Thoracic aorta (tissue), 2 donors: ENCODE measurements at regions not wholly inside any gene's neighbourhood (a gene's known extent, or its start where the extent isn't known, plus 50 kb on each side); places are given as distances from the start of the nearest gene placed in this dataset.
"Not testable (repeated sequence)": the region's sequence is repeated elsewhere in the genome, so short reads cannot be mapped to it uniquely, and the experiment has no call there.

Experiments
- ATAC-seq: fragments of 150-250 bp; one replicate; pipeline ENCODE4 v1.8.0; 2017; ENCODE audit warnings: low read depth; ENCODE audit not compliant: insufficient number of reproducible peaks, low FRiP score
- DNase-seq: peaks from one replicate; pipeline ENCODE4 v3.0.0-alpha.2; 2020; ENCODE audit warnings: low spot score
- H3K27ac ChIP-seq, 2 donors: fragments of 200-600 bp; sonication (generic); 1 replicate in 1 of 2; 2 replicates in 1 of 2; pipeline ENCODE4 v1.5.1; 2016; ENCODE audit warnings: mild to moderate bottlenecking in 2 of 2, moderate library complexity in 2 of 2
- H3K27me3 ChIP-seq: fragments of 200-600 bp; sonication (generic); replicated peaks from 2 replicates; pipeline ENCODE4 v1.6.0; 2016; ENCODE audit warnings: mild to moderate bottlenecking; ENCODE audit not compliant: insufficient read depth
- H3K36me3 ChIP-seq: fragments of 200-600 bp; sonication (generic); one replicate; pipeline ENCODE4 v1.5.1; 2016
- H3K4me1 ChIP-seq, 2 donors: fragments of 200-600 bp; sonication (generic); 1 replicate in 1 of 2; 2 replicates in 1 of 2; pipeline versions ENCODE4 v1.5.1 to v1.6.0; 2016; ENCODE audit warnings: low read depth in 2 of 2, mild to moderate bottlenecking in 1 of 2; ENCODE audit not compliant: control insufficient read depth in 1 of 2
- H3K4me3 ChIP-seq: fragments of 200-600 bp; sonication (generic); 2 replicates; pipeline ENCODE4 v1.5.1; 2016; ENCODE audit warnings: mild to moderate bottlenecking
- H3K9me3 ChIP-seq: fragments of 200-600 bp; sonication (generic); 2 replicates; pipeline ENCODE4 v1.5.1; 2016
- CTCF ChIP-seq: fragments of 200-600 bp; sonication (generic); IDR thresholded peaks from one replicate; pipeline ENCODE4 v1.5.1; 2019; ENCODE audit warnings: antibody characterized with exemption

DNA sequence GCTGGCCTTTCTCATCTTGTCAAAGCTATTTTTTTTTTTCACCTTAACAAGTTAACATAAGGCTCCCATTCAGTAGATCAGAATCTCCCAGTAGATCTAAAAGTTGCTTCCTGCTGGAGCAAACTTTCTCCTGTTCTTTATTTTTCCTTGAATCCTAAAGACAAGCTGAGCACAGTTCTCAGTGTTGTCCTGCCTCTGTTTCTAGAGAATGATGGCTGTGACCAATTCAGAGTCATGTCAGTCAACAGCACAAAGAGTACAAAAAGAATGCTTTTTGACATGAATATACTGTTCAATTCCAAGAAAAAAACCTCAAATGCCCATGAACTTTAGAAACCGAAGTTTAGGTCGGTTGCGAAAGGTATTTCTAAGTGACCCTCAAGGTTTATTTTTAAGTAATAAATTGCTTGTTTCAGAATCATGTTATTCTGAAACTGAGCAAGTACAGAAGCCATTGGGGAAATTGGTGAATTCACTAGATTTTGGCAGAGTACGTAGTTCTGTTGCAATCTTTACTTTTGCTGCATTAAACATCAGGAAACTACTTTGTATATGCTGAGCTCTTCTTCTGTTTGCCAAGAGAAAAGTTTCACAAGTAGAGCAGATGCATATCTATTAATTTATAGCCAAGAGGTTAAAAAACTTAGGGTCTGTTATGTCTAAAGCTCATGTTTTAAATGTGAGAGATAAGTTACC lies 161.7 kb upstream of the RPS23 start:
- no peaks in the 10 kb centered on the region for H3K27me3 ChIP-seq
- no peaks in the 10 kb centered on the region for H3K36me3 ChIP-seq
- no peak overlapping the region for H3K27ac ChIP-seq
- DNase-seq (no peak), ATAC-seq (no peak)
- H3K4me1 ChIP-seq, result peaks cover 0 to 3% of the 10 kb centered on the region in 2 donors
- H3K4me3 ChIP-seq, result no peak overlapping the region
- TF ChIP-seq CTCF, result no peak
- no peaks in the 10 kb centered on the region for H3K9me3 ChIP-seq

GRCh38 chr5:82437565-82437964 lies 159.4 kb upstream of the RPS23 start:
- not testable (repeated sequence) for ATAC-seq, H3K9me3 ChIP-seq, H3K27ac ChIP-seq, DNase-seq, H3K4me1 ChIP-seq, H3K27me3 ChIP-seq, H3K4me3 ChIP-seq, H3K36me3 ChIP-seq

DNA sequence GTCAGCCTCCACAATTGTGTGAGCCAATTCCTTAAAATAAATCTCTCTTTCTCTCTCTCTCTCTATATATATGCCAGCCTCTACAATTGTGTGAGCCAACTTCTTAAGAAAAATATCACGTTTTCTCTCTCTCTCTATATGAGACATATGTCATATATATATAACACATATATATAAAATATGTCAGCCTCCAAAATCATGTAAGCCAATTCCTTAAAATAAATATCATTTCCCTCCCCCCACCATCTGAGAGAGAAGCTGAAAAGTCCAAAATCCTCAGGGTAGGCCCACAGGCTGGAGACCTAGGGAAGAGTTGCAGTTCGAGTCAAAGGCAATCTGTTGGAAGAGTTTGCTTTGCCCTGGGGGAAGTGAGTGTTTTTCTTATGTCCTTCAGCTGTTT lies 158.1 kb upstream of the RPS23 start:
- no peak for ATAC-seq
- H3K4me1 ChIP-seq, result no peaks in the 10 kb centered on the region
- no peak overlapping the region for H3K4me3 ChIP-seq
- TF ChIP-seq CTCF, result no peak
- no peak for DNase-seq
- no peaks in the 10 kb centered on the region for H3K9me3 ChIP-seq
- H3K36me3 ChIP-seq, result no peaks in the 10 kb centered on the region
- H3K27ac ChIP-seq, result no peak overlapping the region
- no peaks in the 10 kb centered on the region for H3K27me3 ChIP-seq

DNA sequence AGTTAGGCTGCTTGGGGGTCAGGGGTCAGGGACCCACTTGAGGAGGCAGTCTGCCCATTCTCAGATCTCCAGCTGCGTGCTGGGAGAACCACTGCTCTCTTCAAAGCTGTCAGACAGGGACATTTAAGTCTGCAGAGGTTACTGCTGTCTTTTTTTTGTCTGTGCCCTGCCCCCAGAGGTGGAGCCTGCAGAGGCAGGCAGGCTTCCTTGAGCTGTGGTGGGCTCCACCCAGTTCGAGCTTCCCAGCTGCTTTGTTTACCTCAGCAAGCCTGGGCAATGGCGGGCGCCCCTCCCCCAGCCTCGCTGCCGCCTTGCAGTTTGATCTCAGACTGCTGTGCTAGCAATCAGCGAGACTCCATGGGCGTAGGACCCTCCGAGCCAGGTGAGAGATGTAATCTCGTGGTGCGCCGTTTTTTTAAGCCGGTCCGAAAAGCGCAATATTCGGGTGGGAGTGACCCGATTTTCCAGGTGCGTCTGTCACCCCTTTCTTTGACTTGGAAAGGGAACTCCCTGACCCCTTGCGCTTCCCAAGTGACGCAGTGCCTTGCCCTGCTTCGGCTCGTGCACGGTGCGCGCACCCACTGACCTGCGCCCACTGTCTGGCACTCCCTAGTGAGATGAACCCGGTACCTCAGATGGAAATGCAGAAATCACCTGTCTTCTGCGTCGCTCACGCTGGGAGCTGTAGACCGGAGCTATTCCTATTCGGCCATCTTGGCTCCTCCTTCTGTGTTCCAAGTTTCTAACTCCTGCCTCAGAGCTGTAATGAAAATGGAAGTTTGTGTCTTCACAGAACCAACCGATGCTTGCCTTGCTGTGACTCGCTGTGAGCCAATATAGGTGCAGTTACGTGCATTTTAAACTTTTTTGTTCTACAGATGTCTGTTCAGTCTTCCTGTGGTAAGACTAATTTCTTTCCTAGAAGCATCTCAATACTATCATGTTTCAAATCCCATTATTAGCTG lies 156.8 kb upstream of the RPS23 start:
- H3K4me1 ChIP-seq, H3K36me3 ChIP-seq, H3K27me3 ChIP-seq, ATAC-seq, H3K4me3 ChIP-seq, H3K27ac ChIP-seq, DNase-seq, H3K9me3 ChIP-seq: not testable (repeated sequence)

- Histone ChIP-seq H3K27me3 (no peaks in the 10 kb centered on the region), H3K4me3 (no peak overlapping the region), H3K36me3 (no peaks in the 10 kb centered on the region), H3K4me1 (peaks cover 0 to 46% of the 10 kb centered on the region in 2 donors), H3K9me3 (no peaks in the 10 kb centered on the region), H3K27ac (no peak overlapping the region)
- TF ChIP-seq CTCF, result no peak
- ATAC-seq, result no peak
- DNase-seq, result no peak
Measured at GRCh38 chr5:82426464-82427154, 148.5 kb upstream of the RPS23 start.

- TF ChIP-seq CTCF, result no peak
- no peak for DNase-seq
- no peak overlapping the region for H3K4me3 ChIP-seq
- no peaks in the 10 kb centered on the region for H3K36me3 ChIP-seq
- H3K27ac ChIP-seq, result no peak overlapping the region
- ATAC-seq, result no peak
- H3K4me1 ChIP-seq, result peaks cover 0 to 56% of the 10 kb centered on the region in 2 donors
- no peaks in the 10 kb centered on the region for H3K27me3 ChIP-seq
- H3K9me3 ChIP-seq, result no peaks in the 10 kb centered on the region
Measured at GRCh38 chr5:82425591-82425990, 147.4 kb upstream of the RPS23 start.
